ENCODE measurements at regions not wholly inside any gene's neighbourhood (a gene's known extent, or its start where the extent isn't known, plus 50 kb on each side); places are given as distances from the start of the nearest gene placed in this dataset.
A peak's percentile ranks its signal among the peaks of the same experiment; 100 is the strongest.

- POLR2A ChIA-PET = no interaction called here
- Histone ChIP-seq H3K27me3 (ENCODE audit: insufficient read depth, low read length) (no peaks in the 10 kb centered on the region), H3K4me3 (replicated peaks in 1 of 2; ENCODE audit: low read depth in 1 of 2, low read length in 2 of 2) (no peak overlapping the region), H4K20me1 (ENCODE audit: insufficient read depth) (no peaks in the 10 kb centered on the region), H3K9me3 (ENCODE audit: control insufficient read depth in 1 of 2, insufficient read depth in 1 of 2, low read depth in 1 of 2, low read length in 2 of 2) (no peaks in the 10 kb centered on the region), H3K27ac (ENCODE audit: low read depth, low read length) (no peak overlapping the region), H3K4me1 (ENCODE audit: control insufficient read depth in 1 of 2, insufficient read depth in 2 of 2, low read length in 2 of 2) (no peaks in the 10 kb centered on the region), H3K9me2 (ENCODE audit: insufficient read depth) (no peaks in the 10 kb centered on the region), H3K79me2 (ENCODE audit: insufficient read depth, low read length) (no peaks in the 10 kb centered on the region), H3K4me2 (ENCODE audit: low read length) (no peak overlapping the region), H2AFZ (ENCODE audit: low read depth, low read length, poor library complexity, severe bottlenecking) (no peak overlapping the region), H3K9ac (ENCODE audit: low read length) (no peak overlapping the region), H3K36me3 (ENCODE audit: control insufficient read depth in 1 of 2, insufficient read depth in 2 of 2, low read length in 2 of 2) (no peaks in the 10 kb centered on the region)
- no peak for TF ChIP-seq JUND (IDR thresholded peaks at IDR 0.05)
- TF ChIP-seq TCF7L2 (IDR thresholded peaks at IDR 0.05; ENCODE audit: borderline replicate concordance, extremely low read depth, insufficient read depth, insufficient read length) = no peak
- no peak for TF ChIP-seq EGR1 (IDR thresholded peaks at IDR 0.05; ENCODE audit: low read depth)
- DNase-seq (ENCODE audit: low read depth, low spot score) (no peak), ATAC-seq (no peak)
- RAD21 ChIA-PET (ENCODE audit: low non-redundant PET in 1 of 2, low total read pairs in 2 of 2, uncharacterized antibody in 2 of 2, unreplicated experiment in 2 of 2) = no interaction called here
- CTCF ChIA-PET = no interaction called here
- no TSS peak for BruUV-seq (replicated peaks)
- intact Hi-C loops (cut with micrococcal nuclease) = no loop called here
Measured at GRCh38 chr4:160514126-160514525, 1411.2 kb downstream of the RAPGEF2 start.

- CTCF ChIA-PET = no interaction called here
- intact Hi-C loops (cut with micrococcal nuclease) = no loop called here
- Histone ChIP-seq H3K4me3 (replicated peaks in 1 of 2; ENCODE audit: low read depth in 1 of 2, low read length in 2 of 2) (no peak overlapping the region), H3K27me3 (ENCODE audit: insufficient read depth, low read length) (no peaks in the 10 kb centered on the region), H4K20me1 (ENCODE audit: insufficient read depth) (no peaks in the 10 kb centered on the region), H3K9me2 (ENCODE audit: insufficient read depth) (no peaks in the 10 kb centered on the region), H3K79me2 (ENCODE audit: insufficient read depth, low read length) (no peaks in the 10 kb centered on the region), H3K4me2 (ENCODE audit: low read length) (no peak overlapping the region), H3K4me1 (ENCODE audit: control insufficient read depth in 1 of 2, insufficient read depth in 2 of 2, low read length in 2 of 2) (no peaks in the 10 kb centered on the region), H3K27ac (ENCODE audit: low read depth, low read length) (no peak overlapping the region), H3K9me3 (ENCODE audit: control insufficient read depth in 1 of 2, insufficient read depth in 1 of 2, low read depth in 1 of 2, low read length in 2 of 2) (no peaks in the 10 kb centered on the region), H2AFZ (ENCODE audit: low read depth, low read length, poor library complexity, severe bottlenecking) (peak overlapping the region; percentile 7), H3K36me3 (ENCODE audit: control insufficient read depth in 1 of 2, insufficient read depth in 2 of 2, low read length in 2 of 2) (no peaks in the 10 kb centered on the region), H3K9ac (ENCODE audit: low read length) (no peak overlapping the region)
- RAD21 ChIA-PET (ENCODE audit: low non-redundant PET in 1 of 2, low total read pairs in 2 of 2, uncharacterized antibody in 2 of 2, unreplicated experiment in 2 of 2) = no interaction called here
- no peak for TF ChIP-seq EGR1 (IDR thresholded peaks at IDR 0.05; ENCODE audit: low read depth)
- no peak for TF ChIP-seq ZFX (IDR thresholded peaks at IDR 0.05)
- no peak for TF ChIP-seq CBX3 (IDR thresholded peaks at IDR 0.05; ENCODE audit: low read depth)
- no peak for TF ChIP-seq CEBPB (IDR thresholded peaks at IDR 0.05; ENCODE audit: low read depth)
- TF ChIP-seq ELF1 (IDR thresholded peaks at IDR 0.05; ENCODE audit: borderline replicate concordance, low read depth) = no peak
- no peak for TF ChIP-seq JUND (IDR thresholded peaks at IDR 0.05)
- no peak for TF ChIP-seq TCF7L2 (IDR thresholded peaks at IDR 0.05; ENCODE audit: borderline replicate concordance, extremely low read depth, insufficient read depth, insufficient read length)
- TF ChIP-seq EZH2phosphoT487 (IDR thresholded peaks at IDR 0.05; ENCODE audit: borderline replicate concordance) = no peak
- no peak for TF ChIP-seq ZNF274 (IDR thresholded peaks at IDR 0.05; ENCODE audit: low read depth, low read length)
- no peak for TF ChIP-seq RAD21 (IDR thresholded peaks at IDR 0.05; ENCODE audit: low read depth)
- TF ChIP-seq SRF (IDR thresholded peaks at IDR 0.05; ENCODE audit: low read depth) = no peak
- no peak for TF ChIP-seq CTCF (IDR thresholded peaks at IDR 0.05 in 2 of 3, conservative IDR thresholded peaks at IDR 0.05 in 1 of 3; ENCODE audit: borderline replicate concordance in 1 of 3, insufficient read depth in 1 of 3, low read depth in 2 of 3, low read length in 2 of 3)
- TF ChIP-seq EZH2 (IDR thresholded peaks at IDR 0.05) = no peak
- no peak for TF ChIP-seq POLR2AphosphoS5 (IDR thresholded peaks at IDR 0.05; ENCODE audit: low read depth, low read length)
- no peak for TF ChIP-seq SIN3A (IDR thresholded peaks at IDR 0.05; ENCODE audit: low read depth)
- TF ChIP-seq SP1 (IDR thresholded peaks at IDR 0.05; ENCODE audit: low read depth) = no peak
- TF ChIP-seq ATF3 (IDR thresholded peaks at IDR 0.05) = no peak
- DNase-seq (ENCODE audit: low read depth, low spot score) (no peak), ATAC-seq (no peak)
- POLR2A ChIA-PET = no interaction called here
- BruUV-seq (replicated peaks) = no TSS peak
Measured at GRCh38 chr4:160523231-160523630, 1420.4 kb downstream of the RAPGEF2 start.

Measured in HCT116 (cell line).